Endothelial cell of umbilical vein (primary cell): ENCODE measurements at regions not wholly inside any gene's neighbourhood (a gene's known extent, or its start where the extent isn't known, plus 50 kb on each side); places are given as distances from the start of the nearest gene placed in this dataset.

ENCODE experiments used
- BruUV-seq: library from RNA; stranded (reverse); fragments of 400-500 nt; replicated peaks from 2 replicates; lab custom pipeline; 2021; lab: Mats Ljungman, UMichigan
- CTCF ChIA-PET: fragments of 300-600, 350-600 bp; sonication (Branson Sonifier 250); formaldehyde crosslinking; loops from one replicate; lab custom pipeline; 2021; ENCODE audit warnings: antibody characterized with exemption, inconsistent platforms; lab: Charles Lee
- POLR2A ChIA-PET: fragments of 300-600, 350-600 bp; sonication (Branson Sonifier 250); formaldehyde crosslinking; loops from one replicate; lab custom pipeline; 2021; ENCODE audit warnings: antibody characterized with exemption, inconsistent platforms; lab: Charles Lee
- DNase-seq: peaks from one replicate; pipeline ENCODE4 v3.0.0-alpha.2; 2011; ENCODE audit warnings: low read depth, low spot score
- FAIRE-seq: peaks from 2 replicates; lab custom pipeline; 2011; peaks lifted over from hg19 to GRCh38; lab: Jason Lieb, UNC
- H2AFZ ChIP-seq: 2 replicates; pipeline ENCODE4 v1.6.0; 2012; ENCODE audit warnings: low read depth, low read length, control low read depth, inconsistent platforms
- H3K27ac ChIP-seq: 2 replicates; pipeline ENCODE4 v1.5.1; 2011; ENCODE audit warnings: low read depth, mild to moderate bottlenecking, control low read depth, low read length, moderate library complexity; ENCODE audit not compliant: insufficient read depth
- H3K27me3 ChIP-seq, 2 experiments: 2 replicates each; pipeline versions ENCODE4 v1.6.0 to v1.6.1; 2011; ENCODE audit warnings: low read length in 2 of 2, mixed read lengths in 1 of 2; ENCODE audit not compliant: control insufficient read depth in 2 of 2, insufficient read depth in 2 of 2
- H3K36me3 ChIP-seq, 2 experiments: 2 replicates in 1 of 2; 3 replicates in 1 of 2; pipeline ENCODE4 v1.5.1; 2011; ENCODE audit warnings: low read length in 2 of 2, mild to moderate bottlenecking in 1 of 2, moderate library complexity in 1 of 2; ENCODE audit not compliant: control insufficient read depth in 2 of 2, insufficient read depth in 2 of 2; ENCODE audit errors: extremely low read depth in 1 of 2
- H3K4me1 ChIP-seq: 3 replicates; pipeline ENCODE4 v1.5.1; 2011; ENCODE audit warnings: mild to moderate bottlenecking, low read length; ENCODE audit not compliant: control insufficient read depth, insufficient read depth; ENCODE audit errors: extremely low read depth
- H3K4me2 ChIP-seq: 2 replicates; pipeline ENCODE4 v1.6.1; 2011; ENCODE audit warnings: low read length, control low read depth, mixed read lengths; ENCODE audit not compliant: insufficient read depth
- H3K4me3 ChIP-seq, 3 experiments: fragments of 200-600 bp in 1 of 3; sonication (generic), shearing (Covaris generic) in 1 of 3; replicated peaks in 1 of 3; 2 replicates each; pipeline ENCODE4 v1.5.1; 2011 to 2016; ENCODE audit warnings: control low read depth in 3 of 3, low read length in 3 of 3, mild to moderate bottlenecking in 2 of 3, inconsistent platforms in 1 of 3, low read depth in 1 of 3, moderate library complexity in 1 of 3; ENCODE audit not compliant: insufficient read depth in 1 of 3
- H3K79me2 ChIP-seq: 2 replicates; pipeline ENCODE4 v1.6.0; 2012; ENCODE audit warnings: low read length, inconsistent platforms; ENCODE audit not compliant: control insufficient read depth, insufficient read depth
- H3K9ac ChIP-seq: replicated peaks from 2 replicates; pipeline ENCODE3; 2011; ENCODE audit warnings: low read length, control low read depth; ENCODE audit not compliant: insufficient read depth; ENCODE audit errors: extremely low read depth
- H3K9me1 ChIP-seq: replicated peaks from 3 replicates; pipeline ENCODE4 v1.6.0; 2011; ENCODE audit warnings: mild to moderate bottlenecking, low read length; ENCODE audit not compliant: control insufficient read depth, insufficient read depth; ENCODE audit errors: extremely low read depth
- H3K9me3 ChIP-seq: replicated peaks from 2 replicates; pipeline ENCODE4 v1.5.1; 2012; ENCODE audit warnings: low read length, inconsistent platforms; ENCODE audit not compliant: control insufficient read depth, insufficient read depth
- H4K20me1 ChIP-seq: replicated peaks from 2 replicates; pipeline ENCODE3; 2011; ENCODE audit warnings: mild to moderate bottlenecking, low read length; ENCODE audit not compliant: control insufficient read depth, insufficient read depth; ENCODE audit errors: extremely low read depth
- EZH2 ChIP-seq: IDR thresholded peaks from 2 replicates; pipeline ENCODE4 v1.6.1; 2012; ENCODE audit warnings: borderline replicate concordance, low read depth, mild to moderate bottlenecking, moderate library complexity, low read length, inconsistent platforms; ENCODE audit not compliant: severe bottlenecking
- FOS ChIP-seq: IDR thresholded peaks from 2 replicates; pipeline ENCODE4 v1.6.1; 2011; ENCODE audit warnings: mild to moderate bottlenecking, low read length, moderate library complexity, borderline replicate concordance; ENCODE audit not compliant: insufficient read depth
- GATA2 ChIP-seq: IDR thresholded peaks from 2 replicates; pipeline ENCODE4 v1.7.0; 2011; ENCODE audit warnings: low read depth, mild to moderate bottlenecking, moderate library complexity, mixed read lengths, low read length; ENCODE audit not compliant: insufficient read length, insufficient read depth
- JUN ChIP-seq: IDR thresholded peaks from 2 replicates; pipeline ENCODE4 v1.6.1; 2011; ENCODE audit warnings: borderline replicate concordance, low read depth; ENCODE audit not compliant: insufficient read length, insufficient read depth
- MYC ChIP-seq: IDR thresholded peaks from one replicate; pipeline ENCODE4 v1.6.1; 2011; ENCODE audit warnings: mild to moderate bottlenecking, low read depth, low read length
- POLR2A ChIP-seq: IDR thresholded peaks from 2 replicates; pipeline ENCODE4 v1.6.1; 2012; ENCODE audit warnings: low read depth, mild to moderate bottlenecking, control low read depth, low read length
- POLR2AphosphoS5 ChIP-seq: IDR thresholded peaks from 2 replicates; pipeline ENCODE4 v1.6.1; 2012; ENCODE audit warnings: low read depth, mild to moderate bottlenecking, control low read depth, low read length, moderate library complexity; ENCODE audit not compliant: insufficient read depth
- dilution Hi-C: fragments of 300-500 bp; cut with MboI; formaldehyde crosslinking; loops from one replicate; pipeline ENCODE4 v1.15.0; 2019; ENCODE audit warnings: low sequenced_read_pairs; ENCODE audit not compliant: extremely low pct_ligation_motif_present
- intact Hi-C: fragments of 100-400 bp; cut with micrococcal nuclease; formaldehyde crosslinking; loops from one replicate; pipeline ENCODE4 v1.10.0; 2022
- TF ChIP-seq, protein P1 (sequence below), 2 donors: IDR thresholded peaks; 1 replicate in 1 of 2; 2 replicates in 1 of 2; pipeline ENCODE4 v1.5.1; 2011; ENCODE audit warnings: low read length in 2 of 2, mild to moderate bottlenecking in 2 of 2, moderate library complexity in 2 of 2, control low read depth in 1 of 2, inconsistent platforms in 1 of 2, low read depth in 1 of 2; ENCODE audit not compliant: insufficient read depth in 1 of 2; ENCODE audit errors: extremely low read depth in 1 of 2

DNA sequence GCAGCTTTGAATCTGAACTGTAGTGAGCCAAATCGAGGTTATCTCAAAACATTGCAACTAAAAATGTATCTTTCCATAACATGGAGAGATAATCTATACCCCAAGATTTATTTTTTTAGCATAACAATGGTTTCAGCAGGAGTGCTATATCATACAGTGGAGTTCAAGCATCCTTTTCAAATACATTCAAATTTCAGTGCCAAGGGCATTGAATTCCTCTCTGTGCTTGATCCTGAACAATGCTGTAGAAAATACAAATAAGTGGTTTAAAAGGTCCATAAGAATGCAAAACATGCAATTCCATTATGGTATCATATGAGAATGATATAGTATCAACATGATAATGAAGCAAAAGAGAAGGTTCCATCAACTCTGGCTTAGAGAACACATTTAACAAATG is 201.7 kb downstream of the TXNL1 start:
- Histone ChIP-seq H3K9ac (no peak overlapping the region), H3K4me3 (no peak overlapping the region), H3K79me2 (no peaks in the 10 kb centered on the region), H3K4me2 (no peak overlapping the region), H3K27ac (no peak overlapping the region), H3K27me3 (no peaks in the 10 kb centered on the region), H2AFZ (no peak overlapping the region), H3K36me3 (no peaks in the 10 kb centered on the region), H3K9me3 (no peaks in the 10 kb centered on the region), H3K9me1 (no peaks in the 10 kb centered on the region), H3K4me1 (no peaks in the 10 kb centered on the region), H4K20me1 (no peaks in the 10 kb centered on the region)
- BruUV-seq = no TSS peak
- CTCF ChIA-PET = no interaction called here
- DNase-seq (no peak), FAIRE-seq (no peak)
- intact Hi-C loops (no loop called here), dilution Hi-C loops (no loop called here)
- POLR2A ChIA-PET = no interaction called here
- TF ChIP-seq EZH2 (no peak), MYC (no peak), GATA2 (no peak), JUN (no peak), FOS (no peak), POLR2AphosphoS5 (no peak), POLR2A (no peak)
- TF ChIP-seq, protein P1, sequence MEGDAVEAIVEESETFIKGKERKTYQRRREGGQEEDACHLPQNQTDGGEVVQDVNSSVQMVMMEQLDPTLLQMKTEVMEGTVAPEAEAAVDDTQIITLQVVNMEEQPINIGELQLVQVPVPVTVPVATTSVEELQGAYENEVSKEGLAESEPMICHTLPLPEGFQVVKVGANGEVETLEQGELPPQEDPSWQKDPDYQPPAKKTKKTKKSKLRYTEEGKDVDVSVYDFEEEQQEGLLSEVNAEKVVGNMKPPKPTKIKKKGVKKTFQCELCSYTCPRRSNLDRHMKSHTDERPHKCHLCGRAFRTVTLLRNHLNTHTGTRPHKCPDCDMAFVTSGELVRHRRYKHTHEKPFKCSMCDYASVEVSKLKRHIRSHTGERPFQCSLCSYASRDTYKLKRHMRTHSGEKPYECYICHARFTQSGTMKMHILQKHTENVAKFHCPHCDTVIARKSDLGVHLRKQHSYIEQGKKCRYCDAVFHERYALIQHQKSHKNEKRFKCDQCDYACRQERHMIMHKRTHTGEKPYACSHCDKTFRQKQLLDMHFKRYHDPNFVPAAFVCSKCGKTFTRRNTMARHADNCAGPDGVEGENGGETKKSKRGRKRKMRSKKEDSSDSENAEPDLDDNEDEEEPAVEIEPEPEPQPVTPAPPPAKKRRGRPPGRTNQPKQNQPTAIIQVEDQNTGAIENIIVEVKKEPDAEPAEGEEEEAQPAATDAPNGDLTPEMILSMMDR (IDR thresholded peaks at IDR 0.05; ENCODE audit: extremely low read depth in 1 of 2, insufficient read depth in 1 of 2, low read depth in 1 of 2, low read length in 2 of 2) = no peak
